ENCODE measurements at regions not wholly inside any gene's neighbourhood (a gene's known extent, or its start where the extent isn't known, plus 50 kb on each side); places are given as distances from the start of the nearest gene placed in this dataset.

DNA sequence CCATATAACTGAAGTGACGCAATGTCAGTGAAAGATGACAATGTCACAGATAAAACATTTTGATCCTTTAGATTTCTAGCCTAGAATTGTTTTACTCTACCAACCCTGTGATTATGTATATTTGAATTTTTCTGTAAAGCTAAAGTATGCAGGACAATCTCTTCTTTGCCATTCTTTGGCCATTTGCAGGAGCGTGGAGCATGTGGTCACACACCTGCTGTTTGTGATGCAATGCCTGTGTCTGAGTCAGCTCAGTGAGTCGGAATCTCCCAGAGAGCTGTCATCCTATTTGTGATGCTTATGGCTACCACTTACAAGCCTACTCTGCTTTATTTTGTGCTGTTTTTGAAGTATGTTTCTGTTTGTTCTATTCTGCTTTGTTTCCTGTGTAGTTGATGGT is 214.5 kb downstream of the NAF1 start:
- ATAC-seq = no peak

DNA sequence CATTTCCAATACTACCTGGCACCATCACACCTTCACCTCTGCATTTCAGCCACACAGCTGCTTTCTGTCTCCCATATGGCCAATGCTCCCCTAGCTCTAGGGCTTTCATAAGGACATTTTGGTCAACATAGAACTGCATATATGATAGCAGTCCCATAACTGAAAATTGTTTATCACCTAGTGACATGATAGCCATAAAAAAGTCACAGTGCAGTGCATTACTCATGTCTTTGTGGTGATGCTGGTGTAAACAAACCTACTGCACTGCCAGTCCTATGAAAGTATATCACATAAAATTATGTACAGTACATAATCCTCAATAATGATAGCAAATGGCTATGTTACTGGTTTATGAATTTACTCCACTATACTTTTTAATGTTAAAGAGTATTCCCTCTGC is 221.0 kb downstream of the NAF1 start:
- ChIA-PET POLR2A (no interaction called here), CTCF (no interaction called here)
- no peak for TF ChIP-seq TCF7L2 (IDR thresholded peaks at IDR 0.05; ENCODE audit: low read depth, low read length)
- Histone ChIP-seq H3K36me3 (ENCODE audit: control insufficient read depth, insufficient read depth, low read length) (no peaks in the 10 kb centered on the region), H3K4me3 (ENCODE audit: low read depth in 2 of 2, low read length in 2 of 2) (no peak overlapping the region), H3K9me3 (ENCODE audit: control insufficient read depth, insufficient read depth, low read depth, low read length) (no peaks in the 10 kb centered on the region), H3K27ac (ENCODE audit: low read length) (no peak overlapping the region), H3K4me1 (ENCODE audit: control insufficient read depth, insufficient read depth, low read length) (no peaks in the 10 kb centered on the region), H3K27me3 (ENCODE audit: control insufficient read depth, insufficient read depth, low read length) (no peaks in the 10 kb centered on the region)
- in situ Hi-C loops (cut with HindIII; ENCODE audit: low pct_unique_long_range_greater_than_20kb, low sequenced_read_pairs) = no loop called here
- no peak for ATAC-seq
- intact Hi-C loops (cut with micrococcal nuclease; ENCODE audit: unreplicated experiment) = no loop called here
- no TSS peak for BruUV-seq (replicated peaks)
- no peak for DNase-seq (ENCODE audit: low read depth, low spot score)

More for the DNA sequence above, 214.5 kb downstream of the NAF1 start:
- Histone ChIP-seq H3K27me3 (ENCODE audit: control insufficient read depth, insufficient read depth, low read length) (no peaks in the 10 kb centered on the region), H3K4me1 (ENCODE audit: control insufficient read depth, insufficient read depth, low read length) (no peaks in the 10 kb centered on the region), H3K27ac (ENCODE audit: low read length) (no peak overlapping the region), H3K36me3 (ENCODE audit: control insufficient read depth, insufficient read depth, low read length) (no peaks in the 10 kb centered on the region), H3K9me3 (ENCODE audit: control insufficient read depth, insufficient read depth, low read depth, low read length) (no peaks in the 10 kb centered on the region), H3K4me3 (ENCODE audit: low read depth in 2 of 2, low read length in 2 of 2) (no peak overlapping the region)
- DNase-seq (ENCODE audit: low read depth, low spot score) = no peak
- POLR2A ChIA-PET = no interaction called here
- CTCF ChIA-PET = no interaction called here
- TF ChIP-seq, protein P1, sequence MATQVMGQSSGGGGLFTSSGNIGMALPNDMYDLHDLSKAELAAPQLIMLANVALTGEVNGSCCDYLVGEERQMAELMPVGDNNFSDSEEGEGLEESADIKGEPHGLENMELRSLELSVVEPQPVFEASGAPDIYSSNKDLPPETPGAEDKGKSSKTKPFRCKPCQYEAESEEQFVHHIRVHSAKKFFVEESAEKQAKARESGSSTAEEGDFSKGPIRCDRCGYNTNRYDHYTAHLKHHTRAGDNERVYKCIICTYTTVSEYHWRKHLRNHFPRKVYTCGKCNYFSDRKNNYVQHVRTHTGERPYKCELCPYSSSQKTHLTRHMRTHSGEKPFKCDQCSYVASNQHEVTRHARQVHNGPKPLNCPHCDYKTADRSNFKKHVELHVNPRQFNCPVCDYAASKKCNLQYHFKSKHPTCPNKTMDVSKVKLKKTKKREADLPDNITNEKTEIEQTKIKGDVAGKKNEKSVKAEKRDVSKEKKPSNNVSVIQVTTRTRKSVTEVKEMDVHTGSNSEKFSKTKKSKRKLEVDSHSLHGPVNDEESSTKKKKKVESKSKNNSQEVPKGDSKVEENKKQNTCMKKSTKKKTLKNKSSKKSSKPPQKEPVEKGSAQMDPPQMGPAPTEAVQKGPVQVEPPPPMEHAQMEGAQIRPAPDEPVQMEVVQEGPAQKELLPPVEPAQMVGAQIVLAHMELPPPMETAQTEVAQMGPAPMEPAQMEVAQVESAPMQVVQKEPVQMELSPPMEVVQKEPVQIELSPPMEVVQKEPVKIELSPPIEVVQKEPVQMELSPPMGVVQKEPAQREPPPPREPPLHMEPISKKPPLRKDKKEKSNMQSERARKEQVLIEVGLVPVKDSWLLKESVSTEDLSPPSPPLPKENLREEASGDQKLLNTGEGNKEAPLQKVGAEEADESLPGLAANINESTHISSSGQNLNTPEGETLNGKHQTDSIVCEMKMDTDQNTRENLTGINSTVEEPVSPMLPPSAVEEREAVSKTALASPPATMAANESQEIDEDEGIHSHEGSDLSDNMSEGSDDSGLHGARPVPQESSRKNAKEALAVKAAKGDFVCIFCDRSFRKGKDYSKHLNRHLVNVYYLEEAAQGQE (IDR thresholded peaks at IDR 0.05; ENCODE audit: insufficient read depth in 1 of 2, low read depth in 2 of 2, low read length in 1 of 2) = no peak
- TF ChIP-seq POLR2AphosphoS5 (IDR thresholded peaks at IDR 0.05; ENCODE audit: low read depth, low read length) = no peak
- in situ Hi-C loops (cut with HindIII; ENCODE audit: low pct_unique_long_range_greater_than_20kb, low sequenced_read_pairs) = no loop called here
- intact Hi-C loops (cut with micrococcal nuclease; ENCODE audit: unreplicated experiment) = no loop called here
- no TSS peak for BruUV-seq (replicated peaks)

GRCh38 chr4:162943263-162943662 is 223.4 kb downstream of the NAF1 start:
- CTCF ChIA-PET = no interaction called here
- no peak overlapping the region for H3K4me3 ChIP-seq (ENCODE audit: low read depth in 2 of 2, low read length in 2 of 2)
- H3K27me3 ChIP-seq (ENCODE audit: control insufficient read depth, insufficient read depth, low read length) = no peaks in the 10 kb centered on the region
- no peaks in the 10 kb centered on the region for H3K9me3 ChIP-seq (ENCODE audit: control insufficient read depth, insufficient read depth, low read depth, low read length)
- no peak for DNase-seq (ENCODE audit: low read depth, low spot score)
- H3K4me1 ChIP-seq (ENCODE audit: control insufficient read depth, insufficient read depth, low read length) = no peaks in the 10 kb centered on the region
- TF ChIP-seq POLR2AphosphoS5 (IDR thresholded peaks at IDR 0.05; ENCODE audit: low read depth, low read length) (no peak), CTCF (IDR thresholded peaks at IDR 0.05) (no peak), TCF7L2 (IDR thresholded peaks at IDR 0.05; ENCODE audit: low read depth, low read length) (no peak)
- TF ChIP-seq, protein P1 (IDR thresholded peaks at IDR 0.05; ENCODE audit: insufficient read depth in 1 of 2, low read depth in 2 of 2, low read length in 1 of 2) = no peak
- no peak overlapping the region for H3K27ac ChIP-seq (ENCODE audit: low read length)
- no peak for ATAC-seq
- POLR2A ChIA-PET = no interaction called here
- intact Hi-C loops (cut with micrococcal nuclease; ENCODE audit: unreplicated experiment) (no loop called here), in situ Hi-C loops (cut with HindIII; ENCODE audit: low pct_unique_long_range_greater_than_20kb, low sequenced_read_pairs) (no loop called here)
- BruUV-seq (replicated peaks) = no TSS peak
- no peaks in the 10 kb centered on the region for H3K36me3 ChIP-seq (ENCODE audit: control insufficient read depth, insufficient read depth, low read length)

All from Panc1 (cell line).